ENCODE measurements at regions not wholly inside any gene's neighbourhood (a gene's known extent, or its start where the extent isn't known, plus 50 kb on each side); places are given as distances from the start of the nearest gene placed in this dataset.

GRCh38 chr2:155151472-155151871 is 453.0 kb downstream of the KCNJ3 start:
- Histone ChIP-seq H4K20me1 (ENCODE audit: insufficient read depth) (no peaks in the 10 kb centered on the region), H3K4me1 (ENCODE audit: control insufficient read depth in 1 of 2, insufficient read depth in 2 of 2, low read depth in 1 of 2, low read length in 1 of 2) (no peaks in the 10 kb centered on the region; a peak in 1 of 4 replicates), H3K9me2 (no peaks in the 10 kb centered on the region), H3K27me3 (ENCODE audit: insufficient read depth) (no peaks in the 10 kb centered on the region), H3K79me2 (ENCODE audit: insufficient read depth) (no peaks in the 10 kb centered on the region), H3K9me3 (no peaks in the 10 kb centered on the region), H2AFZ (ENCODE audit: low read depth) (peak overlapping the region; percentile 41; the same call in 1 of the 2 replicates), H3K4me3 (ENCODE audit: low read depth in 2 of 2, low read length in 1 of 2) (no peak overlapping the region), H3K9ac (no peak overlapping the region), H3K27ac (ENCODE audit: low read depth in 2 of 2, low read length in 1 of 2) (no peak overlapping the region), H3F3A (replicated peaks; ENCODE audit: insufficient read depth) (no peaks in the 10 kb centered on the region), H3K4me2 (no peak overlapping the region), H3K36me3 (replicated peaks in 1 of 2; ENCODE audit: control insufficient read depth in 1 of 2, insufficient read depth in 2 of 2, low read length in 1 of 2) (no peaks in the 10 kb centered on the region)
- ChIA-PET POLR2A (no interaction called here), CTCF (interaction anchor here (0.6 kb wide), 1 partner anchor 105 kb away, joined by 3 read pairs; no protein-coding TSS in a partner anchor)
- DNase-seq, result no peak
- no peak for TF ChIP-seq EZH2phosphoT487 (IDR thresholded peaks at IDR 0.05; ENCODE audit: borderline replicate concordance, low read depth)
- TF ChIP-seq RFX5 (IDR thresholded peaks at IDR 0.05; ENCODE audit: low read length), result no peak
- no peak for TF ChIP-seq GATA2 (CRISPR knock-in tag; IDR thresholded peaks at IDR 0.05)

- Histone ChIP-seq H3K27me3 (ENCODE audit: insufficient read depth) (no peaks in the 10 kb centered on the region), H3F3A (replicated peaks; ENCODE audit: insufficient read depth) (no peaks in the 10 kb centered on the region), H3K79me2 (ENCODE audit: insufficient read depth) (no peaks in the 10 kb centered on the region), H3K9me2 (no peaks in the 10 kb centered on the region), H3K9ac (no peak overlapping the region), H2AFZ (ENCODE audit: low read depth) (no peak overlapping the region), H3K9me3 (no peaks in the 10 kb centered on the region), H3K4me1 (ENCODE audit: control insufficient read depth in 1 of 2, insufficient read depth in 2 of 2, low read depth in 1 of 2, low read length in 1 of 2) (no peaks in the 10 kb centered on the region), H3K4me2 (no peak overlapping the region), H3K4me3 (ENCODE audit: low read depth in 2 of 2, low read length in 1 of 2) (no peak overlapping the region), H3K27ac (ENCODE audit: low read depth in 2 of 2, low read length in 1 of 2) (no peak overlapping the region), H4K20me1 (ENCODE audit: insufficient read depth) (no peaks in the 10 kb centered on the region), H3K36me3 (replicated peaks in 1 of 2; ENCODE audit: control insufficient read depth in 1 of 2, insufficient read depth in 2 of 2, low read length in 1 of 2) (no peaks in the 10 kb centered on the region)
- CTCF ChIA-PET, result interaction anchor here (0.6 kb wide), 1 partner anchor 550 kb away, joined by 3 read pairs; no protein-coding TSS in a partner anchor
- TF ChIP-seq ELF1 (IDR thresholded peaks at IDR 0.05), result no peak
- TF ChIP-seq NFIC (IDR thresholded peaks at IDR 0.05; ENCODE audit: borderline replicate concordance), result no peak
- TF ChIP-seq NRF1 (IDR thresholded peaks at IDR 0.05; ENCODE audit: low read depth, low read length), result no peak
- no peak for TF ChIP-seq FOSL2 (IDR thresholded peaks at IDR 0.05; ENCODE audit: borderline replicate concordance, low read depth)
- TF ChIP-seq, protein P1, sequence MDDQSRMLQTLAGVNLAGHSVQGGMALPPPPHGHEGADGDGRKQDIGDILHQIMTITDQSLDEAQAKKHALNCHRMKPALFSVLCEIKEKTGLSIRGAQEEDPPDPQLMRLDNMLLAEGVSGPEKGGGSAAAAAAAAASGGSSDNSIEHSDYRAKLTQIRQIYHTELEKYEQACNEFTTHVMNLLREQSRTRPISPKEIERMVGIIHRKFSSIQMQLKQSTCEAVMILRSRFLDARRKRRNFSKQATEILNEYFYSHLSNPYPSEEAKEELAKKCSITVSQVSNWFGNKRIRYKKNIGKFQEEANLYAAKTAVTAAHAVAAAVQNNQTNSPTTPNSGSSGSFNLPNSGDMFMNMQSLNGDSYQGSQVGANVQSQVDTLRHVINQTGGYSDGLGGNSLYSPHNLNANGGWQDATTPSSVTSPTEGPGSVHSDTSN (IDR thresholded peaks at IDR 0.05), result no peak
- TF ChIP-seq MAX (IDR thresholded peaks at IDR 0.05; ENCODE audit: low read depth), result no peak
- no peak for TF ChIP-seq GABPA (IDR thresholded peaks at IDR 0.05; ENCODE audit: low read depth)
- no peak for TF ChIP-seq USF1 (IDR thresholded peaks at IDR 0.05; ENCODE audit: borderline replicate concordance, low read depth)
- no peak for TF ChIP-seq RAD21 (IDR thresholded peaks at IDR 0.05; ENCODE audit: low read length)
- no peak for TF ChIP-seq TCF12 (IDR thresholded peaks at IDR 0.05)
- TF ChIP-seq TEAD4 (IDR thresholded peaks at IDR 0.05; ENCODE audit: borderline replicate concordance, insufficient read depth), result no peak
- DNase-seq, result no peak
- 23% methylated on average over 3 of the region's 3 CpGs for WGBS (ENCODE audit: low lambda C conversion rate)
- POLR2A ChIA-PET, result no interaction called here
These were observed 447.3 kb downstream of the KCNJ3 start for GRCh38 chr2:155145758-155146229.
